GM12872 (cell line): ENCODE measurements at regions not wholly inside any gene's neighbourhood (a gene's known extent, or its start where the extent isn't known, plus 50 kb on each side); places are given as distances from the start of the nearest gene placed in this dataset.

Experiments
- CTCF ChIP-seq: IDR thresholded peaks from 3 replicates; pipeline ENCODE4 v1.5.1; 2011; ENCODE audit warnings: low read depth, mild to moderate bottlenecking, low read length, moderate library complexity; ENCODE audit not compliant: insufficient read depth

GRCh38 chr21:35857095-35857494 lies 203.2 kb downstream of the SETD4 start:
- no peak for TF ChIP-seq CTCF

GRCh38 chr21:35855484-35855883 lies 204.8 kb downstream of the SETD4 start:
- TF ChIP-seq CTCF = no peak

GRCh38 chr21:35854281-35854680 lies 206.0 kb downstream of the SETD4 start:
- TF ChIP-seq CTCF = no peak

- no peak for TF ChIP-seq CTCF
These were observed 206.7 kb downstream of the SETD4 start for GRCh38 chr21:35853321-35854239.

GRCh38 chr21:35852820-35853219 lies 207.5 kb downstream of the SETD4 start:
- no peak for TF ChIP-seq CTCF

GRCh38 chr21:35850542-35851103 lies 209.7 kb downstream of the SETD4 start:
- TF ChIP-seq CTCF = no peak

GRCh38 chr21:35850029-35850428 lies 210.3 kb downstream of the SETD4 start:
- no peak for TF ChIP-seq CTCF
